ENCODE measurements at regions not wholly inside any gene's neighbourhood (a gene's known extent, or its start where the extent isn't known, plus 50 kb on each side); places are given as distances from the start of the nearest gene placed in this dataset.

DNA sequence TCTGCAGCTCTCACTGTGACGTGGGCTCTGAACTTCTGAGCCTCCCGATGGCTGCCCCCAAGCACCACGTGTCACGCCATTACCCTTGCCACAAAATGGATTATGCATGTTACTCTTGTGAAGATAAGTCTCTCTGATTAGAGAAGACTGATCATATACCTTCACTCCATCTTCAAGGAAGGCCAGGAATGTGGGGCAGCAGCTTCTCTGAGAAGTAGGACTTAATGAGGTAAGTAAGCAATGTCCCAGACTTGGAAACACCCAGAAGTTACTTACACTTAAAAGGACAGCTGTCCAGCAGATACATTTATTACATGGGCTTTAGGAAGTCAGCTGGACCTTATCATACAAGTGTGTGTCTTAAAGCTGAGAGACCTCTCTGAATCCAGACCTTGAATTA is 155.0 kb downstream of the FGF1 start:
- TF ChIP-seq ZFP3 (CRISPR knock-in tag; IDR thresholded peaks at IDR 0.05) (no peak), GLIS3 (CRISPR knock-in tag; IDR thresholded peaks at IDR 0.05) (no peak), ZC3H10 (CRISPR knock-in tag; IDR thresholded peaks at IDR 0.05) (no peak), ARNTL (CRISPR knock-in tag; IDR thresholded peaks at IDR 0.05; ENCODE audit: borderline replicate concordance, low read depth) (no peak), ZNF8 (CRISPR knock-in tag; IDR thresholded peaks at IDR 0.05) (no peak), OSR1 (CRISPR knock-in tag; IDR thresholded peaks at IDR 0.05) (no peak), ESRRG (CRISPR knock-in tag; IDR thresholded peaks at IDR 0.05) (no peak), PPARA (CRISPR knock-in tag; IDR thresholded peaks at IDR 0.05; ENCODE audit: borderline replicate concordance) (no peak), ZNF565 (CRISPR knock-in tag; conservative IDR thresholded peaks at IDR 0.05; ENCODE audit: low read depth) (no peak), SNAI2 (CRISPR knock-in tag; IDR thresholded peaks at IDR 0.05) (no peak), CSDC2 (CRISPR knock-in tag; IDR thresholded peaks at IDR 0.05) (no peak)
- TF ChIP-seq, protein P1, sequence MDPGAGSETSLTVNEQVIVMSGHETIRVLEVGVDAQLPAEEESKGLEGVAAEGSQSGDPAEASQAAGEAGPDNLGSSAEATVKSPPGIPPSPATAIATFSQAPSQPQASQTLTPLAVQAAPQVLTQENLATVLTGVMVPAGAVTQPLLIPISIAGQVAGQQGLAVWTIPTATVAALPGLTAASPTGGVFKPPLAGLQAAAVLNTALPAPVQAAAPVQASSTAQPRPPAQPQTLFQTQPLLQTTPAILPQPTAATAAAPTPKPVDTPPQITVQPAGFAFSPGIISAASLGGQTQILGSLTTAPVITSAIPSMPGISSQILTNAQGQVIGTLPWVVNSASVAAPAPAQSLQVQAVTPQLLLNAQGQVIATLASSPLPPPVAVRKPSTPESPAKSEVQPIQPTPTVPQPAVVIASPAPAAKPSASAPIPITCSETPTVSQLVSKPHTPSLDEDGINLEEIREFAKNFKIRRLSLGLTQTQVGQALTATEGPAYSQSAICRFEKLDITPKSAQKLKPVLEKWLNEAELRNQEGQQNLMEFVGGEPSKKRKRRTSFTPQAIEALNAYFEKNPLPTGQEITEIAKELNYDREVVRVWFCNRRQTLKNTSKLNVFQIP (CRISPR knock-in tag; IDR thresholded peaks at IDR 0.05; ENCODE audit: borderline replicate concordance, low read depth) = no peak
- TF ChIP-seq, protein P2, sequence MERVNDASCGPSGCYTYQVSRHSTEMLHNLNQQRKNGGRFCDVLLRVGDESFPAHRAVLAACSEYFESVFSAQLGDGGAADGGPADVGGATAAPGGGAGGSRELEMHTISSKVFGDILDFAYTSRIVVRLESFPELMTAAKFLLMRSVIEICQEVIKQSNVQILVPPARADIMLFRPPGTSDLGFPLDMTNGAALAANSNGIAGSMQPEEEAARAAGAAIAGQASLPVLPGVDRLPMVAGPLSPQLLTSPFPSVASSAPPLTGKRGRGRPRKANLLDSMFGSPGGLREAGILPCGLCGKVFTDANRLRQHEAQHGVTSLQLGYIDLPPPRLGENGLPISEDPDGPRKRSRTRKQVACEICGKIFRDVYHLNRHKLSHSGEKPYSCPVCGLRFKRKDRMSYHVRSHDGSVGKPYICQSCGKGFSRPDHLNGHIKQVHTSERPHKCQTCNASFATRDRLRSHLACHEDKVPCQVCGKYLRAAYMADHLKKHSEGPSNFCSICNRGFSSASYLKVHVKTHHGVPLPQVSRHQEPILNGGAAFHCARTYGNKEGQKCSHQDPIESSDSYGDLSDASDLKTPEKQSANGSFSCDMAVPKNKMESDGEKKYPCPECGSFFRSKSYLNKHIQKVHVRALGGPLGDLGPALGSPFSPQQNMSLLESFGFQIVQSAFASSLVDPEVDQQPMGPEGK (CRISPR knock-in tag; IDR thresholded peaks at IDR 0.05; ENCODE audit: borderline replicate concordance) = no peak

DNA sequence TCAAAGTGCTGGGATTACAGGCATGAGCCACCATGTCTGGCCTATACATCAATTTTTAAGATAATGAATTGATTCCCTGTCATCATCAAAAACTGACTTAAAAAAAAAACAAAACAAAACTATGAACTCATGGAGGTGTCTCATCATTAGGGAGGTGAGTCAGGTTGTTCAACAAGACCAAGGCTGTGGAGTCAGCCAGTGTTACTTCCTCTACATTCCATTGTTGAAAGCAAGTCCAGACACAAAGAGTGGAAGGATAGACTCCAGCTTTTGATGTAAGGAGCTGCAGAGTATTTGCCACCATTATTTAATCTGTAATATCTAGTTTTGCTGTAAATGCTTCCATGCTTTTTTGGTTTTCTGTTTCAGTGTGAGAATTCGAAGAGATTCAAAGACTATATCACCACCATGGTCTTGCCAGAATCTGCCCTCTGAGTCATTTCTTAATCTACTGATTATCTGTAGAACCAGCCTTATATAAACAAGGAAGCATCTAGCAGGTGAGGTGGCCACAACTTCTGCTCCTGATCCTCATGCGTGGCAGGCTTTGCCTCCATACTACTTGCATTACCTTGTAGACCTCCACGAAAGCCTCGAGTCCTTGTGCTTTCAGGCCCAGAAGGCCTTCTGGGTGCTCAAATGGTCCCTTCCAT is 156.1 kb downstream of the FGF1 start:
- TF ChIP-seq RARB (CRISPR knock-in tag; IDR thresholded peaks at IDR 0.05) (no peak), ISL1 (CRISPR knock-in tag; IDR thresholded peaks at IDR 0.05) (no peak), ZNF8 (CRISPR knock-in tag; IDR thresholded peaks at IDR 0.05) (no peak), ZNF565 (CRISPR knock-in tag; conservative IDR thresholded peaks at IDR 0.05; ENCODE audit: low read depth) (no peak), TOX (CRISPR knock-in tag; IDR thresholded peaks at IDR 0.05; ENCODE audit: borderline replicate concordance) (no peak), ARNTL (CRISPR knock-in tag; IDR thresholded peaks at IDR 0.05; ENCODE audit: borderline replicate concordance, low read depth) (no peak), TCF4 (CRISPR knock-in tag; IDR thresholded peaks at IDR 0.05; ENCODE audit: borderline replicate concordance) (no peak), ZNF70 (CRISPR knock-in tag; IDR thresholded peaks at IDR 0.05) (no peak), ZC3H10 (CRISPR knock-in tag; IDR thresholded peaks at IDR 0.05) (no peak), ESRRG (CRISPR knock-in tag; IDR thresholded peaks at IDR 0.05) (no peak), ZFP3 (CRISPR knock-in tag; IDR thresholded peaks at IDR 0.05) (no peak), GLIS3 (CRISPR knock-in tag; IDR thresholded peaks at IDR 0.05) (no peak), PPARA (CRISPR knock-in tag; IDR thresholded peaks at IDR 0.05; ENCODE audit: borderline replicate concordance) (no peak)
- TF ChIP-seq, protein P1 (CRISPR knock-in tag; IDR thresholded peaks at IDR 0.05; ENCODE audit: borderline replicate concordance, low read depth) = no peak
- TF ChIP-seq, protein P3, sequence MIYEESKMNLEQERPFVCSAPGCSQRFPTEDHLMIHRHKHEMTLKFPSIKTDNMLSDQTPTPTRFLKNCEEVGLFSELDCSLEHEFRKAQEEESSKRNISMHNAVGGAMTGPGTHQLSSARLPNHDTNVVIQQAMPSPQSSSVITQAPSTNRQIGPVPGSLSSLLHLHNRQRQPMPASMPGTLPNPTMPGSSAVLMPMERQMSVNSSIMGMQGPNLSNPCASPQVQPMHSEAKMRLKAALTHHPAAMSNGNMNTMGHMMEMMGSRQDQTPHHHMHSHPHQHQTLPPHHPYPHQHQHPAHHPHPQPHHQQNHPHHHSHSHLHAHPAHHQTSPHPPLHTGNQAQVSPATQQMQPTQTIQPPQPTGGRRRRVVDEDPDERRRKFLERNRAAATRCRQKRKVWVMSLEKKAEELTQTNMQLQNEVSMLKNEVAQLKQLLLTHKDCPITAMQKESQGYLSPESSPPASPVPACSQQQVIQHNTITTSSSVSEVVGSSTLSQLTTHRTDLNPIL (CRISPR knock-in tag; IDR thresholded peaks at IDR 0.05; ENCODE audit: low read depth) = no peak
- TF ChIP-seq, protein P4, sequence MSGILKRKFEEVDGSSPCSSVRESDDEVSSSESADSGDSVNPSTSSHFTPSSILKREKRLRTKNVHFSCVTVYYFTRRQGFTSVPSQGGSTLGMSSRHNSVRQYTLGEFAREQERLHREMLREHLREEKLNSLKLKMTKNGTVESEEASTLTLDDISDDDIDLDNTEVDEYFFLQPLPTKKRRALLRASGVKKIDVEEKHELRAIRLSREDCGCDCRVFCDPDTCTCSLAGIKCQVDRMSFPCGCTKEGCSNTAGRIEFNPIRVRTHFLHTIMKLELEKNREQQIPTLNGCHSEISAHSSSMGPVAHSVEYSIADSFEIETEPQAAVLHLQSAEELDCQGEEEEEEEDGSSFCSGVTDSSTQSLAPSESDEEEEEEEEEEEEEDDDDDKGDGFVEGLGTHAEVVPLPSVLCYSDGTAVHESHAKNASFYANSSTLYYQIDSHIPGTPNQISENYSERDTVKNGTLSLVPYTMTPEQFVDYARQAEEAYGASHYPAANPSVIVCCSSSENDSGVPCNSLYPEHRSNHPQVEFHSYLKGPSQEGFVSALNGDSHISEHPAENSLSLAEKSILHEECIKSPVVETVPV (CRISPR knock-in tag; IDR thresholded peaks at IDR 0.05) = no peak
- TF ChIP-seq, protein P2 (CRISPR knock-in tag; IDR thresholded peaks at IDR 0.05; ENCODE audit: borderline replicate concordance) = no peak
- peak; percentile 49; the same call in 1 of the 3 replicates for ATAC-seq

More for the DNA sequence above, 155.0 kb downstream of the FGF1 start:
- ATAC-seq = no peak

Data from SK-N-SH treated with all-trans-retinoic acid at 6 μM for 48 hours (cell line).